Loucy (cell line): ENCODE measurements at regions not wholly inside any gene's neighbourhood (a gene's known extent, or its start where the extent isn't known, plus 50 kb on each side); places are given as distances from the start of the nearest gene placed in this dataset.

ENCODE experiments used
- H2AFZ ChIP-seq: fragments of 200-600 bp; sonication (generic); 2 replicates; pipeline ENCODE4 v1.6.0; 2016; ENCODE audit warnings: antibody characterized with exemption, mild to moderate bottlenecking, low read length, moderate library complexity
- H3F3A ChIP-seq: fragments of 200-600 bp; 2 replicates; pipeline ENCODE4 v1.6.0; 2016; ENCODE audit warnings: antibody characterized with exemption, low read depth, mild to moderate bottlenecking
- H3K27me3 ChIP-seq: fragments of 200-600 bp; sonication (generic); 2 replicates; pipeline ENCODE4 v1.6.1; 2014; ENCODE audit warnings: low read length, mild to moderate bottlenecking; ENCODE audit not compliant: insufficient read depth, poor library complexity, severe bottlenecking
- H3K36me3 ChIP-seq: fragments of 200-600 bp; sonication (generic); 2 replicates; pipeline ENCODE4 v1.6.1; 2016; ENCODE audit warnings: low read length; ENCODE audit not compliant: insufficient read depth
- H3K4me1 ChIP-seq: fragments of 200-600 bp; sonication (generic); 2 replicates; pipeline ENCODE4 v1.5.1; 2014; ENCODE audit warnings: low read length, mild to moderate bottlenecking; ENCODE audit not compliant: insufficient read depth, poor library complexity, severe bottlenecking
- H3K4me2 ChIP-seq: fragments of 200-600 bp; sonication (generic); 2 replicates; pipeline ENCODE4 v1.6.0; 2014; ENCODE audit warnings: antibody characterized with exemption, low read length, low read depth, mild to moderate bottlenecking; ENCODE audit not compliant: poor library complexity, severe bottlenecking
- H3K4me3 ChIP-seq: fragments of 200-600 bp; sonication (generic); 2 replicates; pipeline ENCODE4 v1.5.1; 2014; ENCODE audit warnings: low read length, mild to moderate bottlenecking, mixed read lengths; ENCODE audit not compliant: poor library complexity, severe bottlenecking
- H3K79me2 ChIP-seq: fragments of 200-600 bp; sonication (generic); 2 replicates; pipeline ENCODE4 v1.6.1; 2014; ENCODE audit warnings: low read length; ENCODE audit not compliant: insufficient read depth
- H3K9ac ChIP-seq: fragments of 200-600 bp; sonication (generic); 2 replicates; pipeline ENCODE4 v1.6.0; 2014; ENCODE audit warnings: mild to moderate bottlenecking, low read depth, low read length, moderate library complexity; ENCODE audit not compliant: poor library complexity, severe bottlenecking
- H3K9me2 ChIP-seq: fragments of 200-600 bp; sonication (generic); replicated peaks from 2 replicates; pipeline ENCODE4 v1.6.1; 2016; ENCODE audit warnings: low read depth, low read length, mixed read lengths
- H3K9me3 ChIP-seq: fragments of 200-600 bp; sonication (generic); 2 replicates; pipeline ENCODE4 v1.6.1; 2014; ENCODE audit warnings: mild to moderate bottlenecking, antibody characterized with exemption, low read length, low read depth; ENCODE audit not compliant: insufficient read depth
- H4K20me1 ChIP-seq: fragments of 200-600 bp; sonication (generic); 2 replicates; pipeline ENCODE4 v1.6.0; 2014; ENCODE audit warnings: antibody characterized with exemption, low read length, mild to moderate bottlenecking; ENCODE audit not compliant: insufficient read depth, poor library complexity, severe bottlenecking
- CTCF ChIP-seq: fragments of 200-600 bp; sonication (generic); conservative IDR thresholded peaks from 2 replicates; pipeline ENCODE4 v1.5.1; 2014; ENCODE audit warnings: mild to moderate bottlenecking, antibody characterized with exemption, low read length
- EZH2phosphoT487 ChIP-seq: fragments of 200-600 bp; IDR thresholded peaks from 2 replicates; pipeline ENCODE4 v1.6.1; 2018; ENCODE audit warnings: antibody characterized with exemption, mild to moderate bottlenecking, moderate library complexity, borderline replicate concordance

GRCh38 chr1:5559078-5559477, 433.1 kb downstream of the NPHP4 start:
- H2AFZ ChIP-seq = no peak overlapping the region
- no peaks in the 10 kb centered on the region for H3F3A ChIP-seq
- TF ChIP-seq EZH2phosphoT487 (no peak), CTCF (no peak)
- H4K20me1 ChIP-seq = no peaks in the 10 kb centered on the region
- H3K27me3 ChIP-seq = no peaks in the 10 kb centered on the region
- no peaks in the 10 kb centered on the region for H3K4me1 ChIP-seq
- H3K4me2 ChIP-seq = no peak overlapping the region
- H3K9me2 ChIP-seq = no peaks in the 10 kb centered on the region
- no peaks in the 10 kb centered on the region for H3K79me2 ChIP-seq
- H3K9ac ChIP-seq = no peak overlapping the region
- H3K9me3 ChIP-seq = peaks cover 16% of the 10 kb centered on the region
- no peaks in the 10 kb centered on the region for H3K36me3 ChIP-seq
- no peak overlapping the region for H3K4me3 ChIP-seq

- H3K4me2 ChIP-seq = no peak overlapping the region
- TF ChIP-seq EZH2phosphoT487 (no peak), CTCF (no peak)
- H3K9ac ChIP-seq = no peak overlapping the region
- H3K4me3 ChIP-seq = no peak overlapping the region
- H3K27me3 ChIP-seq = no peaks in the 10 kb centered on the region
- no peaks in the 10 kb centered on the region for H3K79me2 ChIP-seq
- H3K9me3 ChIP-seq = peaks cover 19% of the 10 kb centered on the region
- no peak overlapping the region for H2AFZ ChIP-seq
- H4K20me1 ChIP-seq = no peaks in the 10 kb centered on the region
- H3K36me3 ChIP-seq = no peaks in the 10 kb centered on the region
- H3F3A ChIP-seq = no peaks in the 10 kb centered on the region
- H3K4me1 ChIP-seq = no peaks in the 10 kb centered on the region
- H3K9me2 ChIP-seq = no peaks in the 10 kb centered on the region
Measured at GRCh38 chr1:5555853-5556252, 436.4 kb downstream of the NPHP4 start.

GRCh38 chr1:5554784-5555183, 437.4 kb downstream of the NPHP4 start:
- H3K4me1 ChIP-seq = no peaks in the 10 kb centered on the region
- no peaks in the 10 kb centered on the region for H4K20me1 ChIP-seq
- no peaks in the 10 kb centered on the region for H3K36me3 ChIP-seq
- H3F3A ChIP-seq = no peaks in the 10 kb centered on the region
- H3K9me3 ChIP-seq = peaks cover 17% of the 10 kb centered on the region; the same call in 1 of the 2 replicates
- H3K4me3 ChIP-seq = no peak overlapping the region
- no peak overlapping the region for H2AFZ ChIP-seq
- TF ChIP-seq CTCF (no peak), EZH2phosphoT487 (no peak)
- H3K27me3 ChIP-seq = no peaks in the 10 kb centered on the region
- no peak overlapping the region for H3K9ac ChIP-seq
- H3K79me2 ChIP-seq = no peaks in the 10 kb centered on the region
- H3K9me2 ChIP-seq = no peaks in the 10 kb centered on the region
- H3K4me2 ChIP-seq = no peak overlapping the region
